ENCODE measurements at regions not wholly inside any gene's neighbourhood (a gene's known extent, or its start where the extent isn't known, plus 50 kb on each side); places are given as distances from the start of the nearest gene placed in this dataset.

DNA sequence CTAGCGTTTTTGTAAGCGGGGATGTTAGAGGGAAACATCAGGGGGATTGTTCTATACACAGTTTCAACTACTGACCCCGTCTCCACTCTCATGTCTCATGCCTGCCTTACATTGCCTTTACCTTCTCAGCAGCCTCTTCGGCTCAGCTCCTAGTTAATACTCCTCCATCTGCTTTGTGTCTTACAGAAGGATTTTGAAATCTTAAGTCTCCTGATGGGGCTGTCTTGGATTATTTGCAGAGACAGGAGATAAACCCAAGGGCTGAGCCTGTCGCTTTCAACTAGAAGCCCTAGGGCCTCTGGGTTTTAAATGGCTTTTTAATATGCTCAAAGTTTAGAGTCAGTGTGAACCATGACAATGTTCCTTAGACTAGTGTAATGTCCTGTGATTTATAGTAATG is 161.5 kb downstream of the CARTPT start:
- TF ChIP-seq TAF1 (IDR thresholded peaks at IDR 0.05; ENCODE audit: borderline replicate concordance, insufficient read depth, low read length) = no peak
- TF ChIP-seq POLR2AphosphoS5 (IDR thresholded peaks at IDR 0.05; ENCODE audit: low read depth, low read length) = no peak

All from PFSK-1 (cell line).